H1 (cell line): ENCODE measurements at regions not wholly inside any gene's neighbourhood (a gene's known extent, or its start where the extent isn't known, plus 50 kb on each side); places are given as distances from the start of the nearest gene placed in this dataset.

Experiments used
- CBX5 ChIP-seq: fragments of 300-800, 300-1000 bp; sonication (generic); IDR thresholded peaks from 2 replicates; pipeline ENCODE4 v1.7.1; 2016; ENCODE audit warnings: antibody characterized with exemption, low read length, low read depth
- EZH2 ChIP-seq: fragments of 200-600 bp; sonication (generic); IDR thresholded peaks from 2 replicates; pipeline ENCODE4 v1.7.1; 2012; ENCODE audit warnings: low read depth, mild to moderate bottlenecking, moderate library complexity, low read length, inconsistent platforms; ENCODE audit not compliant: severe bottlenecking
- JUND ChIP-seq: IDR thresholded peaks from 2 replicates; pipeline ENCODE4 v1.6.1; 2011; ENCODE audit warnings: mild to moderate bottlenecking, improper control_type of control experiment, low read length
- SUZ12 ChIP-seq: fragments of 200-600 bp; sonication (generic); IDR thresholded peaks from 2 replicates; pipeline ENCODE4 v1.6.1; 2012; ENCODE audit warnings: mild to moderate bottlenecking, inconsistent platforms, low read length, moderate library complexity, mixed read lengths
- TF ChIP-seq, protein P1 (sequence below): fragments of 300-600 bp; sonication (generic); IDR thresholded peaks from 2 replicates; pipeline ENCODE4 v1.7.1; 2012; ENCODE audit warnings: low read length, moderate library complexity, mild to moderate bottlenecking, inconsistent platforms; ENCODE audit not compliant: insufficient replicate concordance
- TF ChIP-seq, protein P2 (sequence below), 3 experiments: IDR thresholded peaks; 1 replicate in 2 of 3; 2 replicates in 1 of 3; pipeline versions ENCODE4 v1.5.1 to v1.6.1; 2011; ENCODE audit warnings: low read length in 3 of 3, mild to moderate bottlenecking in 3 of 3, inconsistent platforms in 2 of 3, low read depth in 1 of 3, moderate library complexity in 1 of 3; ENCODE audit not compliant: insufficient read depth in 1 of 3; ENCODE audit errors: control extremely low read depth in 1 of 3

DNA sequence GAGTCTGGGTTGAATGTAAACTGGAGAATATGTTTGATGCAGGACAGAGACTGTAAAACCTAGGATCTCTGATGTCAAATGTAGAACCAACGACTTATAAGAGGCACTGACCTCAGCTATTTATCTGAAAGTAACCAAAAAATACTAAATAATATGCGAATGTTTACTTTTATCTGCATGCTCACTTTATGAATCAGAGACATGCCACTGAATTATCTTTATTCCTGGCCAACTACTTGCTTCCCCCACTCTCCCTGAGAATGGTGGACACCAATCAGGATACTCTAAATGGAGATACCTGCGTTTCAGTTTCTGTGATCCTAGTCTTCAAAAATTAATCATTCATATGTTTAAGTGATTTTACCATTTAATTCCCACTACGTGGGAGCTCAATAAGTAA, 1038.4 kb upstream of the PABPC4L start (continued):
- TF ChIP-seq SUZ12 (no peak), CBX5 (no peak), EZH2 (no peak), JUND (no peak)
- TF ChIP-seq, protein P1, sequence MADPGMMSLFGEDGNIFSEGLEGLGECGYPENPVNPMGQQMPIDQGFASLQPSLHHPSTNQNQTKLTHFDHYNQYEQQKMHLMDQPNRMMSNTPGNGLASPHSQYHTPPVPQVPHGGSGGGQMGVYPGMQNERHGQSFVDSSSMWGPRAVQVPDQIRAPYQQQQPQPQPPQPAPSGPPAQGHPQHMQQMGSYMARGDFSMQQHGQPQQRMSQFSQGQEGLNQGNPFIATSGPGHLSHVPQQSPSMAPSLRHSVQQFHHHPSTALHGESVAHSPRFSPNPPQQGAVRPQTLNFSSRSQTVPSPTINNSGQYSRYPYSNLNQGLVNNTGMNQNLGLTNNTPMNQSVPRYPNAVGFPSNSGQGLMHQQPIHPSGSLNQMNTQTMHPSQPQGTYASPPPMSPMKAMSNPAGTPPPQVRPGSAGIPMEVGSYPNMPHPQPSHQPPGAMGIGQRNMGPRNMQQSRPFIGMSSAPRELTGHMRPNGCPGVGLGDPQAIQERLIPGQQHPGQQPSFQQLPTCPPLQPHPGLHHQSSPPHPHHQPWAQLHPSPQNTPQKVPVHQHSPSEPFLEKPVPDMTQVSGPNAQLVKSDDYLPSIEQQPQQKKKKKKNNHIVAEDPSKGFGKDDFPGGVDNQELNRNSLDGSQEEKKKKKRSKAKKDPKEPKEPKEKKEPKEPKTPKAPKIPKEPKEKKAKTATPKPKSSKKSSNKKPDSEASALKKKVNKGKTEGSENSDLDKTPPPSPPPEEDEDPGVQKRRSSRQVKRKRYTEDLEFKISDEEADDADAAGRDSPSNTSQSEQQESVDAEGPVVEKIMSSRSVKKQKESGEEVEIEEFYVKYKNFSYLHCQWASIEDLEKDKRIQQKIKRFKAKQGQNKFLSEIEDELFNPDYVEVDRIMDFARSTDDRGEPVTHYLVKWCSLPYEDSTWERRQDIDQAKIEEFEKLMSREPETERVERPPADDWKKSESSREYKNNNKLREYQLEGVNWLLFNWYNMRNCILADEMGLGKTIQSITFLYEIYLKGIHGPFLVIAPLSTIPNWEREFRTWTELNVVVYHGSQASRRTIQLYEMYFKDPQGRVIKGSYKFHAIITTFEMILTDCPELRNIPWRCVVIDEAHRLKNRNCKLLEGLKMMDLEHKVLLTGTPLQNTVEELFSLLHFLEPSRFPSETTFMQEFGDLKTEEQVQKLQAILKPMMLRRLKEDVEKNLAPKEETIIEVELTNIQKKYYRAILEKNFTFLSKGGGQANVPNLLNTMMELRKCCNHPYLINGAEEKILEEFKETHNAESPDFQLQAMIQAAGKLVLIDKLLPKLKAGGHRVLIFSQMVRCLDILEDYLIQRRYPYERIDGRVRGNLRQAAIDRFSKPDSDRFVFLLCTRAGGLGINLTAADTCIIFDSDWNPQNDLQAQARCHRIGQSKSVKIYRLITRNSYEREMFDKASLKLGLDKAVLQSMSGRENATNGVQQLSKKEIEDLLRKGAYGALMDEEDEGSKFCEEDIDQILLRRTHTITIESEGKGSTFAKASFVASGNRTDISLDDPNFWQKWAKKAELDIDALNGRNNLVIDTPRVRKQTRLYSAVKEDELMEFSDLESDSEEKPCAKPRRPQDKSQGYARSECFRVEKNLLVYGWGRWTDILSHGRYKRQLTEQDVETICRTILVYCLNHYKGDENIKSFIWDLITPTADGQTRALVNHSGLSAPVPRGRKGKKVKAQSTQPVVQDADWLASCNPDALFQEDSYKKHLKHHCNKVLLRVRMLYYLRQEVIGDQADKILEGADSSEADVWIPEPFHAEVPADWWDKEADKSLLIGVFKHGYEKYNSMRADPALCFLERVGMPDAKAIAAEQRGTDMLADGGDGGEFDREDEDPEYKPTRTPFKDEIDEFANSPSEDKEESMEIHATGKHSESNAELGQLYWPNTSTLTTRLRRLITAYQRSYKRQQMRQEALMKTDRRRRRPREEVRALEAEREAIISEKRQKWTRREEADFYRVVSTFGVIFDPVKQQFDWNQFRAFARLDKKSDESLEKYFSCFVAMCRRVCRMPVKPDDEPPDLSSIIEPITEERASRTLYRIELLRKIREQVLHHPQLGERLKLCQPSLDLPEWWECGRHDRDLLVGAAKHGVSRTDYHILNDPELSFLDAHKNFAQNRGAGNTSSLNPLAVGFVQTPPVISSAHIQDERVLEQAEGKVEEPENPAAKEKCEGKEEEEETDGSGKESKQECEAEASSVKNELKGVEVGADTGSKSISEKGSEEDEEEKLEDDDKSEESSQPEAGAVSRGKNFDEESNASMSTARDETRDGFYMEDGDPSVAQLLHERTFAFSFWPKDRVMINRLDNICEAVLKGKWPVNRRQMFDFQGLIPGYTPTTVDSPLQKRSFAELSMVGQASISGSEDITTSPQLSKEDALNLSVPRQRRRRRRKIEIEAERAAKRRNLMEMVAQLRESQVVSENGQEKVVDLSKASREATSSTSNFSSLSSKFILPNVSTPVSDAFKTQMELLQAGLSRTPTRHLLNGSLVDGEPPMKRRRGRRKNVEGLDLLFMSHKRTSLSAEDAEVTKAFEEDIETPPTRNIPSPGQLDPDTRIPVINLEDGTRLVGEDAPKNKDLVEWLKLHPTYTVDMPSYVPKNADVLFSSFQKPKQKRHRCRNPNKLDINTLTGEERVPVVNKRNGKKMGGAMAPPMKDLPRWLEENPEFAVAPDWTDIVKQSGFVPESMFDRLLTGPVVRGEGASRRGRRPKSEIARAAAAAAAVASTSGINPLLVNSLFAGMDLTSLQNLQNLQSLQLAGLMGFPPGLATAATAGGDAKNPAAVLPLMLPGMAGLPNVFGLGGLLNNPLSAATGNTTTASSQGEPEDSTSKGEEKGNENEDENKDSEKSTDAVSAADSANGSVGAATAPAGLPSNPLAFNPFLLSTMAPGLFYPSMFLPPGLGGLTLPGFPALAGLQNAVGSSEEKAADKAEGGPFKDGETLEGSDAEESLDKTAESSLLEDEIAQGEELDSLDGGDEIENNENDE: no peak
- TF ChIP-seq, protein P2, sequence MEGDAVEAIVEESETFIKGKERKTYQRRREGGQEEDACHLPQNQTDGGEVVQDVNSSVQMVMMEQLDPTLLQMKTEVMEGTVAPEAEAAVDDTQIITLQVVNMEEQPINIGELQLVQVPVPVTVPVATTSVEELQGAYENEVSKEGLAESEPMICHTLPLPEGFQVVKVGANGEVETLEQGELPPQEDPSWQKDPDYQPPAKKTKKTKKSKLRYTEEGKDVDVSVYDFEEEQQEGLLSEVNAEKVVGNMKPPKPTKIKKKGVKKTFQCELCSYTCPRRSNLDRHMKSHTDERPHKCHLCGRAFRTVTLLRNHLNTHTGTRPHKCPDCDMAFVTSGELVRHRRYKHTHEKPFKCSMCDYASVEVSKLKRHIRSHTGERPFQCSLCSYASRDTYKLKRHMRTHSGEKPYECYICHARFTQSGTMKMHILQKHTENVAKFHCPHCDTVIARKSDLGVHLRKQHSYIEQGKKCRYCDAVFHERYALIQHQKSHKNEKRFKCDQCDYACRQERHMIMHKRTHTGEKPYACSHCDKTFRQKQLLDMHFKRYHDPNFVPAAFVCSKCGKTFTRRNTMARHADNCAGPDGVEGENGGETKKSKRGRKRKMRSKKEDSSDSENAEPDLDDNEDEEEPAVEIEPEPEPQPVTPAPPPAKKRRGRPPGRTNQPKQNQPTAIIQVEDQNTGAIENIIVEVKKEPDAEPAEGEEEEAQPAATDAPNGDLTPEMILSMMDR (IDR thresholded peaks at IDR 0.05; ENCODE audit: control extremely low read depth in 1 of 3, insufficient read depth in 1 of 3, low read depth in 1 of 3, low read length in 3 of 3): no peak
- TF ChIP-seq, all 59 proteins: peak for 0
